Glutamatergic neuron (in vitro differentiated cells): ENCODE measurements at regions not wholly inside any gene's neighbourhood (a gene's known extent, or its start where the extent isn't known, plus 50 kb on each side); places are given as distances from the start of the nearest gene placed in this dataset.

ENCODE experiments used
- DNase-seq: peaks from one replicate; pipeline ENCODE4 v3.0.0; 2022
- H3K27ac Mint-ChIP-seq: one replicate; pipeline ENCODE4 v1.8.0; 2020; ENCODE audit warnings: mild to moderate bottlenecking, mixed read lengths, inconsistent platforms; ENCODE audit not compliant: unreplicated experiment
- H3K27me3 Mint-ChIP-seq: one replicate; pipeline ENCODE4 v1.8.0; 2020; ENCODE audit warnings: mild to moderate bottlenecking, moderate library complexity, mixed read lengths, inconsistent platforms; ENCODE audit not compliant: unreplicated experiment
- H3K36me3 Mint-ChIP-seq: one replicate; pipeline ENCODE4 v1.8.0; 2020; ENCODE audit warnings: mild to moderate bottlenecking, mixed read lengths, inconsistent platforms; ENCODE audit not compliant: unreplicated experiment
- H3K4me1 Mint-ChIP-seq: one replicate; pipeline ENCODE4 v1.8.0; 2020; ENCODE audit warnings: mild to moderate bottlenecking, low read depth, mixed read lengths, inconsistent platforms; ENCODE audit not compliant: unreplicated experiment
- H3K4me3 Mint-ChIP-seq: one replicate; pipeline ENCODE4 v1.8.0; 2020; ENCODE audit warnings: mild to moderate bottlenecking, mixed read lengths, inconsistent platforms; ENCODE audit not compliant: unreplicated experiment
- H3K9me3 Mint-ChIP-seq: one replicate; pipeline ENCODE4 v1.8.0; 2020; ENCODE audit warnings: mild to moderate bottlenecking, moderate library complexity, mixed read lengths, inconsistent platforms; ENCODE audit not compliant: unreplicated experiment
- TF ChIP-seq, protein P1 (sequence below): fragments of 200-600 bp; sonication (generic); IDR thresholded peaks from one replicate; pipeline ENCODE4 v1.5.0; 2021; ENCODE audit not compliant: partially characterized antibody, unreplicated experiment

DNA sequence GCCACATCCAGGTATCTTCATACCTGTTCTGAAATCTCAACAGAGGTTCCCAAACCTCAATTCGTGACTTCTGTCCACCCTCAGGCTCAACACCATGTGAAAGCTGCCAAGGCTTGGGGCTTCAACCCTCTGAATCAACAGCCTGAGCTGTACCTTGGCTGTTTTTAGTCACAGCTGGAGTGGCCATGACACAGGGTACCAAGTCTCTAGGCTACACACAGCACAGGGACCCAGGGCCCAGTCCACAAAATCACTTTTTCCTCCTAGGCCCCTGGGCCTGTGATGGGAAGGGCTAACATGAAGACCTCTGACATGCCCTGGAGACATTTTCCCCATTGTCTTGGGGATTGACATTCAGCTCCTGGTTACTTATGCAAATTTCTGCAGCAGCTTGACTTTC lies 464.9 kb downstream of the ELAVL2 start:
- H3K27ac Mint-ChIP-seq, result no peak overlapping the region
- no peak overlapping the region for H3K4me3 Mint-ChIP-seq
- no peaks in the 10 kb centered on the region for H3K4me1 Mint-ChIP-seq
- H3K36me3 Mint-ChIP-seq, result peaks cover 15% of the 10 kb centered on the region
- TF ChIP-seq, protein P1, sequence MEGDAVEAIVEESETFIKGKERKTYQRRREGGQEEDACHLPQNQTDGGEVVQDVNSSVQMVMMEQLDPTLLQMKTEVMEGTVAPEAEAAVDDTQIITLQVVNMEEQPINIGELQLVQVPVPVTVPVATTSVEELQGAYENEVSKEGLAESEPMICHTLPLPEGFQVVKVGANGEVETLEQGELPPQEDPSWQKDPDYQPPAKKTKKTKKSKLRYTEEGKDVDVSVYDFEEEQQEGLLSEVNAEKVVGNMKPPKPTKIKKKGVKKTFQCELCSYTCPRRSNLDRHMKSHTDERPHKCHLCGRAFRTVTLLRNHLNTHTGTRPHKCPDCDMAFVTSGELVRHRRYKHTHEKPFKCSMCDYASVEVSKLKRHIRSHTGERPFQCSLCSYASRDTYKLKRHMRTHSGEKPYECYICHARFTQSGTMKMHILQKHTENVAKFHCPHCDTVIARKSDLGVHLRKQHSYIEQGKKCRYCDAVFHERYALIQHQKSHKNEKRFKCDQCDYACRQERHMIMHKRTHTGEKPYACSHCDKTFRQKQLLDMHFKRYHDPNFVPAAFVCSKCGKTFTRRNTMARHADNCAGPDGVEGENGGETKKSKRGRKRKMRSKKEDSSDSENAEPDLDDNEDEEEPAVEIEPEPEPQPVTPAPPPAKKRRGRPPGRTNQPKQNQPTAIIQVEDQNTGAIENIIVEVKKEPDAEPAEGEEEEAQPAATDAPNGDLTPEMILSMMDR, result no peak
- no peak for DNase-seq
- H3K27me3 Mint-ChIP-seq, result peaks cover 4% of the 10 kb centered on the region
- H3K9me3 Mint-ChIP-seq, result peaks cover 6% of the 10 kb centered on the region

DNA sequence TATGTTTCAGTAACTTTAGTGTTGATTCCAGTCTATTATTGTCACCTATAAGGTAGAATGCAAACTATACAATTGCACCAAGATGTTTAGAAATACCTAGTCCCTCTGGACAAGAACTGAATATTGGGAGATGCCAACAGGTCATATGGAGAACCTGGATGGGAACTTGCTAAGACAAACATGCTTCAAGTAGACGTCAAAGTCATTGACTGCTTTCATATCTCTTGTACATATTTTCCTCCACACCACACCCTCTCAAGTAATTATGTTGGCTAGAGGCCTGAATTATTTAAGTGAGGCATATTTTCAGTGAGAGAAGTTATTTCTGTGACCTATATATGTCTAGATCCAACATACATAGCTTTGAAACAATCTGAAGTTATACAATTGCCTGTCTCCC lies 453.3 kb downstream of the ELAVL2 start:
- Mint-ChIP-seq H3K4me3 (no peak overlapping the region), H3K27ac (no peak overlapping the region), H3K9me3 (peaks cover 2% of the 10 kb centered on the region), H3K27me3 (no peaks in the 10 kb centered on the region), H3K4me1 (no peaks in the 10 kb centered on the region), H3K36me3 (no peaks in the 10 kb centered on the region)
- DNase-seq, result no peak
- TF ChIP-seq, protein P1, result no peak

- H3K9me3 Mint-ChIP-seq, result no peaks in the 10 kb centered on the region
- H3K4me3 Mint-ChIP-seq, result no peak overlapping the region
- no peak for DNase-seq
- H3K27me3 Mint-ChIP-seq, result no peaks in the 10 kb centered on the region
- TF ChIP-seq, protein P1, result no peak
- H3K36me3 Mint-ChIP-seq, result no peaks in the 10 kb centered on the region
- no peak overlapping the region for H3K27ac Mint-ChIP-seq
- peaks cover 8% of the 10 kb centered on the region for H3K4me1 Mint-ChIP-seq
Measured at GRCh38 chr9:23375511-23375910, 450.5 kb downstream of the ELAVL2 start.

- DNase-seq, result no peak
- Mint-ChIP-seq H3K4me1 (peaks cover 9% of the 10 kb centered on the region), H3K9me3 (no peaks in the 10 kb centered on the region), H3K36me3 (no peaks in the 10 kb centered on the region), H3K4me3 (no peak overlapping the region), H3K27me3 (no peaks in the 10 kb centered on the region), H3K27ac (no peak overlapping the region)
- TF ChIP-seq, protein P1, result no peak
Measured at GRCh38 chr9:23379842-23380241, 446.2 kb downstream of the ELAVL2 start.

- TF ChIP-seq, protein P1, result no peak
- Mint-ChIP-seq H3K36me3 (no peaks in the 10 kb centered on the region), H3K4me3 (no peak overlapping the region), H3K9me3 (no peaks in the 10 kb centered on the region), H3K27me3 (no peaks in the 10 kb centered on the region), H3K27ac (no peak overlapping the region), H3K4me1 (peaks cover 9% of the 10 kb centered on the region)
- DNase-seq, result no peak
Measured at GRCh38 chr9:23380821-23381220, 445.2 kb downstream of the ELAVL2 start.
